ENCODE measurements at regions not wholly inside any gene's neighbourhood (a gene's known extent, or its start where the extent isn't known, plus 50 kb on each side); places are given as distances from the start of the nearest gene placed in this dataset.
"Not testable (repeated sequence)": the region's sequence is repeated elsewhere in the genome, so short reads cannot be mapped to it uniquely, and the experiment has no call there.

DNA sequence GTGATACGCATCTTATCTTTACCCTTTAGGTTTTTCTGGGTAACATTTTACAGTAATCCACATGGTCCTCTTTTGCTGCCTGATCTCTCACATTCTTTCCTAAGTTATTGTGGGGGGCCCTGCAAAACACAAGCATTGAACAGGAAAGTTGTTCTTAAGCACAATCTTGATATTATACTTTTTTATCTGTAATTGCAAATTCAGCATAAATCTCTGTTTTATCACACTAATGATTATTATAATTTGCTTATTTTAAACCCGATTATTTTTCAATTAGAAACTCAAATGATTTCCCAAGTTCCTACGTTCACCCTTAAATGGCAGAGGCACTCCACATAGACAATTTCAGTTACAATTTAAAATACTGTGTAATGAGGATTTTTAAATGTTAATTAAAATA is 386.0 kb upstream of the GYPC start:
- Histone ChIP-seq H3K4me3 (ENCODE audit: low read length) (no peak overlapping the region), H3K27me3 (ENCODE audit: control insufficient read depth, insufficient read depth, low read length) (no peaks in the 10 kb centered on the region), H3K4me1 (ENCODE audit: control insufficient read depth, insufficient read depth, low read length) (no peaks in the 10 kb centered on the region), H3K9me3 (ENCODE audit: control insufficient read depth, low read depth, low read length) (no peaks in the 10 kb centered on the region), H3K27ac (ENCODE audit: low read length) (no peak overlapping the region), H3K36me3 (ENCODE audit: control insufficient read depth, insufficient read depth, low read length) (no peaks in the 10 kb centered on the region)
- DNase-seq = no peak
- 100% methylated on average over 2 of the region's 3 CpGs for WGBS (ENCODE audit: insufficient coverage, low lambda C conversion rate)

DNA sequence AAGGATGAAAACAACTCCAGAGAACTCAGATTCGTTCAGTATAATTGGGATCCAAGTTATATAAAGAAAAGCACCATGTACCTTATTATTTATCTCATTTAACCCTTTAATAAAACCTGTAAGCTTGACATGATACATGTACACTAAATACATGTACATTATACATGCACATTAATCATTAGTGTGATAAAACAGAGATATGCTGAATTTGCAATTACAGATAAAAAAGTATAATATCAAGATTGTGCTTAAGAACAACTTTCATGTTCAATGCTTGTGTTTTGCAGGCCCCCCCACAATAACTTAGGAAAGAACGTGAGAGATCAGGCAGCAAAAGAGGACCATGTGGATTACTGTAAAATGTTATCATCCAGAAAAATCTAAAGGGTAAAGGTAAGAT is 385.4 kb upstream of the GYPC start:
- H3K4me3 ChIP-seq (ENCODE audit: low read length) = no peak overlapping the region
- no peak for DNase-seq
- no peak overlapping the region for H3K27ac ChIP-seq (ENCODE audit: low read length)
- WGBS (ENCODE audit: insufficient coverage, low lambda C conversion rate) = 67% methylated on average over 1 of the region's 2 CpGs
- no peaks in the 10 kb centered on the region for H3K9me3 ChIP-seq (ENCODE audit: control insufficient read depth, low read depth, low read length)
- no peaks in the 10 kb centered on the region for H3K27me3 ChIP-seq (ENCODE audit: control insufficient read depth, insufficient read depth, low read length)
- no peaks in the 10 kb centered on the region for H3K4me1 ChIP-seq (ENCODE audit: control insufficient read depth, insufficient read depth, low read length)
- no peaks in the 10 kb centered on the region for H3K36me3 ChIP-seq (ENCODE audit: control insufficient read depth, insufficient read depth, low read length)

DNA sequence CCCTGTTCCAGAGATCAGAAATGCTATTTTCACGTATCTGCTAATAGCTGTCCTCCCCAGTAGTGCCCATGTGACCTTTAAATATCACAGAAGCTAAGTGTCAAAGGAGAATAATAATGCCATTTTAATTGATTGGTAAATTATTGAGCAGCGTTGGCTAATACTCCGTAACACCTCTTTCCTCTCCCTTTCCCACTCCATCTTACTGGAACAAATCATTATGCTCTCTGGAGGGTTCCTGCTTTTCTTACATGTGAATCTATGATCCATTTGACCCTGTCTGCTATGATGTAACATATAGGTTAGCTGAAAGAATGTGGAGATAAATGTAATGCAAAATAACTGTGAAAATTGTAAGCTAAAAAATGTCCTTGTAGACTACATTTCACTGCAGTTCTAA is 383.6 kb upstream of the GYPC start:
- Histone ChIP-seq H3K4me3 (ENCODE audit: low read length) (no peak overlapping the region), H3K9me3 (ENCODE audit: control insufficient read depth, low read depth, low read length) (no peaks in the 10 kb centered on the region), H3K4me1 (ENCODE audit: control insufficient read depth, insufficient read depth, low read length) (no peaks in the 10 kb centered on the region), H3K27me3 (ENCODE audit: control insufficient read depth, insufficient read depth, low read length) (no peaks in the 10 kb centered on the region), H3K27ac (ENCODE audit: low read length) (no peak overlapping the region), H3K36me3 (ENCODE audit: control insufficient read depth, insufficient read depth, low read length) (no peaks in the 10 kb centered on the region)
- no peak for DNase-seq
- 100% methylated on average over 1 of the region's 3 CpGs for WGBS (ENCODE audit: insufficient coverage, low lambda C conversion rate)

DNA sequence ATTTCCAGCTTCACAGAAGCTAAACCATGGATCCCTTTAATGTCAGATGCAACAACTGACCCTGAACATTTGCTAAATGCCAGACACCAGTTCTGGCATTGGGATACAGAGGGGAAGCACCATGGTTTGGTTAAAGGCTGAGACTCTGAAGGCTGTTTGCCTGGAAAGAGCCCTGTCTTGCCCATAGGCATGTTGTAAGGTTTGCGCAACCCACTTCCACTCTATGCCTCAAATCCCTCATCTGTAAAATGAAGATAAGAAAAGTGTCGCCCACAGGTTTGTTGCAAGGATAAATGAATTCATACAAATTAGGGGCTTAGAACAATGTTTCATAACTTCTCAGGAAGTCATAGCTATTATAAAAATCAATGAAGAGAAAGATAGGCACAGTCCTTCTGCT is 380.9 kb upstream of the GYPC start:
- Histone ChIP-seq H3K27me3 (ENCODE audit: control insufficient read depth, insufficient read depth, low read length) (no peaks in the 10 kb centered on the region), H3K4me3 (ENCODE audit: low read length) (no peak overlapping the region), H3K9me3 (ENCODE audit: control insufficient read depth, low read depth, low read length) (no peaks in the 10 kb centered on the region), H3K4me1 (ENCODE audit: control insufficient read depth, insufficient read depth, low read length) (no peaks in the 10 kb centered on the region), H3K36me3 (ENCODE audit: control insufficient read depth, insufficient read depth, low read length) (no peaks in the 10 kb centered on the region), H3K27ac (ENCODE audit: low read length) (no peak overlapping the region)
- DNase-seq = no peak
- 100% methylated on average over 2 of the region's 2 CpGs for WGBS (ENCODE audit: insufficient coverage, low lambda C conversion rate)

DNA sequence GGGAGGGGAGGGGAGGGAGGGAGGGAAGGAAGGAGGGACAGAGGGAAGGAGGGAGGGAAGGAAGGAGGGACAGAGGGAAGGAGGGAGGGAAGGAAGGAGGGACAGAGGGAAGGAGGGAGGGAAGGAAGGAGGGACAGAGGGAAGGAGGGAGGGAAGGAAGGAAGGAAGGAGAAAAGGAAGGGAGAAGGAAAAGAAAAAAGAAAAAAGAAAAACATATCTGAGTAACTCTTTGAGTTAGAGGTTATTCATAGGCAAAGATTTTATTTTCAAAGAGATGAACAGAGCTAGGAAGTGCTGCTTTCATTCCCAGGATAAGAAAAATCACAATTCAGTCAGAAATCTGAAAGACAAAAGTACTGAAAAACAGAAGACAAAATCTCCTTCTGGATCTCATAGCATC is 379.7 kb upstream of the GYPC start:
- H3K27me3 ChIP-seq (ENCODE audit: control insufficient read depth, insufficient read depth, low read length); H3K4me1 ChIP-seq (ENCODE audit: control insufficient read depth, insufficient read depth, low read length); H3K36me3 ChIP-seq (ENCODE audit: control insufficient read depth, insufficient read depth, low read length); H3K9me3 ChIP-seq (ENCODE audit: control insufficient read depth, low read depth, low read length); H3K4me3 ChIP-seq (ENCODE audit: low read length); DNase-seq; H3K27ac ChIP-seq (ENCODE audit: low read length): not testable (repeated sequence)

DNA sequence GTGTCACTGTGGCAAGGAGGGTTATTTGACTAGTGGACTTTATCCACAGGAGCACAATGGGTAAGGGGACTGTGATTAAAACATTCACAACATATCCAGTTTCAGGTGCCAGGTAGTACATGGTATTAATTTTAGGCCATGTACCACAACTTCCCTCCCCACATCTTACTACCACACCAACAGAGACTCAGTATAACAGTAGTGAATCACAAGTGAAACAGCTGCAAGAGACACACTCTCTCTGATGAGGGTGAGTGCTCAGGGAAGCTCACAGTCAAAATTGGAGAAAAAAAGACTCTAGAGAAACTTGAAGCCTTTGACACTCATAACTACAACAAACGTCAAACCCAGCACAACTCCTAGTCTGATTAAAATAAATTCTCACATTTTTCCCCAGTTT is 367.6 kb upstream of the GYPC start:
- no peaks in the 10 kb centered on the region for H3K36me3 ChIP-seq (ENCODE audit: control insufficient read depth, insufficient read depth, low read length)
- H3K4me3 ChIP-seq (ENCODE audit: low read length) = no peak overlapping the region
- H3K27ac ChIP-seq (ENCODE audit: low read length) = no peak overlapping the region
- H3K4me1 ChIP-seq (ENCODE audit: control insufficient read depth, insufficient read depth, low read length) = no peaks in the 10 kb centered on the region
- no peaks in the 10 kb centered on the region for H3K27me3 ChIP-seq (ENCODE audit: control insufficient read depth, insufficient read depth, low read length)
- no peaks in the 10 kb centered on the region for H3K9me3 ChIP-seq (ENCODE audit: control insufficient read depth, low read depth, low read length)
- WGBS (ENCODE audit: insufficient coverage, low lambda C conversion rate) = no CpG with 5 or more reads among the region's 1 CpG
- no peak for DNase-seq

DNA sequence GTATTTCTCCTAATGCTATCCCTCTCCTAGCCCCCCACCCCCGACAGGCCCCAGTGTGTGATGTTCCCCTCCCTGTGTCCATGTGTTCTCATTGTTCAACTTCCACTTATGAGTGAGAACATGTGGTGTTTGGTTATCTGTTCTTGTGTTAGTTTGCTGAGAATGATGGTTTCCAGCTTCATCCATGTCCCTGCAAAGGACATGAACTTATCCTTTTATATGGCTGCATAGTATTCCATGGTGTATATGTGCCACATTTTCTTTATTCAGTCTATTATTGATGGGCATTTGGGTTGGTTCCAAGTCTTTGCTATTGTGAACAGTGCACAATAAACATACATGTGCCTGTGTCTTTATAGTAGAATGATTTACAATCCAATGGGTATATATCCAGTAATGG is 362.0 kb upstream of the GYPC start:
- H3K27ac ChIP-seq (ENCODE audit: low read length); H3K4me3 ChIP-seq (ENCODE audit: low read length); H3K27me3 ChIP-seq (ENCODE audit: control insufficient read depth, insufficient read depth, low read length); H3K36me3 ChIP-seq (ENCODE audit: control insufficient read depth, insufficient read depth, low read length); H3K9me3 ChIP-seq (ENCODE audit: control insufficient read depth, low read depth, low read length); DNase-seq; H3K4me1 ChIP-seq (ENCODE audit: control insufficient read depth, insufficient read depth, low read length): not testable (repeated sequence)
- WGBS (ENCODE audit: insufficient coverage, low lambda C conversion rate) = no CpG with 5 or more reads among the region's 1 CpG

DNA sequence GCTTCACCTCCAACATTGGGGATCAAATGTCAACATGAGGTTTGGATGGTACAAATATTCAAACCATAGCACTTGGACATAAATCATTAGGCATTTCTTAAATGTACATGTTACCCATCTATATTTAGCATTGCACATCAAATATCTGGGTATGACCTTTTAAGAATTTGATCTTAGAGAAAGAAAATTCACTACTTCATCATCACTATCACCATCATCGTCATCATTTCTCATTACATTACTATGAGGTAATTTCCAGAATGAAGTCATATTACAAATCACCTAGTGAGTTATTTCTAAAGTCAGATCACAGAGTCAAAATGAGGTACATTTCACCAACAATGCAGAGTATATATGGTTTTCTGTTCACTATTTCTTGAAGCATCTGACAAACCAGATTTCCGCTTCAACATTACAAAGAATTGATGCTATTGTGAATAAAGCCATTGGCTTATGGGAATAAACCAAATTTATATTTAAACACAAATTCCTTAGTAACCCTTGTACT is 356.4 kb upstream of the GYPC start:
- 100% methylated on average over 2 of the region's 2 CpGs for WGBS (ENCODE audit: insufficient coverage, low lambda C conversion rate)
- no peak overlapping the region for H3K4me3 ChIP-seq (ENCODE audit: low read length)
- H3K27ac ChIP-seq (ENCODE audit: low read length) = no peak overlapping the region
- no peaks in the 10 kb centered on the region for H3K4me1 ChIP-seq (ENCODE audit: control insufficient read depth, insufficient read depth, low read length)
- H3K36me3 ChIP-seq (ENCODE audit: control insufficient read depth, insufficient read depth, low read length) = no peaks in the 10 kb centered on the region
- DNase-seq = no peak
- no peaks in the 10 kb centered on the region for H3K9me3 ChIP-seq (ENCODE audit: control insufficient read depth, low read depth, low read length)
- H3K27me3 ChIP-seq (ENCODE audit: control insufficient read depth, insufficient read depth, low read length) = no peaks in the 10 kb centered on the region

DNA sequence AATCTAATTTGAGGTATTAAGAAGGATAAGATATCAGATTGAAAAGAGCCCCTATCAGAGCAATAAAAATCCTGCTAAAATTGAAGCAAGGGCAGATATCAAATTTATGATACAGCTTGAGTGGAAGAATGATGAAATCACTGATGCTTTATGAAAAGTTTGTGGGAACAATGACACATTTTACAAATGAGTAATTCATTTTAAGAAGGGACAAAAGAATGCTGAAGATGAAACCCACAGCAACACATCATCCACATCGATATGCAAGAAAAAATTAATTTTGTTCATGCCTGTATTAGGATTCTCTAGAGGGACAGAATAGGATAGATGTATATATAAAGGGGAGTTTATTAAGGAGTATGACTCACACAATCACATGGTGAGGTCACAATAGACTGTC is 355.6 kb upstream of the GYPC start:
- Histone ChIP-seq H3K27me3 (ENCODE audit: control insufficient read depth, insufficient read depth, low read length) (no peaks in the 10 kb centered on the region), H3K9me3 (ENCODE audit: control insufficient read depth, low read depth, low read length) (no peaks in the 10 kb centered on the region), H3K4me1 (ENCODE audit: control insufficient read depth, insufficient read depth, low read length) (no peaks in the 10 kb centered on the region), H3K4me3 (ENCODE audit: low read length) (no peak overlapping the region), H3K27ac (ENCODE audit: low read length) (no peak overlapping the region), H3K36me3 (ENCODE audit: control insufficient read depth, insufficient read depth, low read length) (no peaks in the 10 kb centered on the region)
- DNase-seq = no peak
- WGBS (ENCODE audit: insufficient coverage, low lambda C conversion rate) = no CpG with 5 or more reads among the region's 1 CpG

DNA sequence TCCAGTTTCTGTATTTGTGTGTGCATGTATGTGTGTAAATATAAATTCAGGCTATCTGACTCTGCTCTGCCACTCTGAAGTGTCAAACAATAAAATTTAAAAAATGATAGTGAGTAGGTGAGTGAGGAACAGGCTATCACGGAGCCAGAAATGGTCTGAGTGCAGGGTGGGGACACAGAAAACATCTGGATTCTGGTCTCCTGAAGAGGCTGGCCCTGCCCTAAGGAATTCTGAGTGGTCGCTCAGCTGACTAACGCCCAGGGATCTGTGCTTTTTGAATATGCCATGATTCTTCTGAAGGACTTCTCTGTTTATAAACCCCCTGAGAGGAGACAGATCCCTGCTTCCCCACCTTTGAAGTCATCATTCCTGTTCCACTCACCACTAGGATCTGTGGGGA is 353.9 kb upstream of the GYPC start:
- Histone ChIP-seq H3K27ac (ENCODE audit: low read length) (no peak overlapping the region), H3K4me3 (ENCODE audit: low read length) (no peak overlapping the region), H3K4me1 (ENCODE audit: control insufficient read depth, insufficient read depth, low read length) (no peaks in the 10 kb centered on the region), H3K36me3 (ENCODE audit: control insufficient read depth, insufficient read depth, low read length) (no peaks in the 10 kb centered on the region), H3K27me3 (ENCODE audit: control insufficient read depth, insufficient read depth, low read length) (no peaks in the 10 kb centered on the region), H3K9me3 (ENCODE audit: control insufficient read depth, low read depth, low read length) (no peaks in the 10 kb centered on the region)
- DNase-seq = no peak
- WGBS (ENCODE audit: insufficient coverage, low lambda C conversion rate) = no CpG with 5 or more reads among the region's 3 CpGs

DNA sequence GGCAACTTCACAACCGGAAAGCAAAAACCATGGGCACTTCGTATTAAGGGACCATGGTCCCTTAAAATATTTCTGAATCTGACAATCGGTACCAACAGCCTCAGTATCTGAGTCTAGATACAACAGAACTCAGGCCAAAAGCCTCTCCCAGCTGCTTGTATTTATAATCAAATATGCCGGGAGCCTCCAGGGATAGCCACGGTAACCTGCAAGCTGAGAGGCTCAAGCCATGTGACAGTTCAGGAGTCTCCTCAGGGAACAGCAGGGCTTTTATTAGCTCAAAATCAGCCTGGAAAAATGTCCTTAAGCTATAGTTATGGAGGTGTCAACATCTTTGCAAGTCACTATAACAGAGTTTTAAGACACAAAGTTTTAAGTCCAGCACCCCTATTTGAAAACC is 352.8 kb upstream of the GYPC start:
- no peak for DNase-seq
- no peaks in the 10 kb centered on the region for H3K36me3 ChIP-seq (ENCODE audit: control insufficient read depth, insufficient read depth, low read length)
- H3K4me1 ChIP-seq (ENCODE audit: control insufficient read depth, insufficient read depth, low read length) = no peaks in the 10 kb centered on the region
- H3K27me3 ChIP-seq (ENCODE audit: control insufficient read depth, insufficient read depth, low read length) = no peaks in the 10 kb centered on the region
- H3K27ac ChIP-seq (ENCODE audit: low read length) = no peak overlapping the region
- no CpG with 5 or more reads among the region's 5 CpGs for WGBS (ENCODE audit: insufficient coverage, low lambda C conversion rate)
- no peak overlapping the region for H3K4me3 ChIP-seq (ENCODE audit: low read length)
- no peaks in the 10 kb centered on the region for H3K9me3 ChIP-seq (ENCODE audit: control insufficient read depth, low read depth, low read length)
